ENCODE measurements at regions not wholly inside any gene's neighbourhood (a gene's known extent, or its start where the extent isn't known, plus 50 kb on each side); places are given as distances from the start of the nearest gene placed in this dataset.
"Not testable (repeated sequence)": the region's sequence is repeated elsewhere in the genome, so short reads cannot be mapped to it uniquely, and the experiment has no call there.

- peak; percentile 71 for TF ChIP-seq CTCF (IDR thresholded peaks at IDR 0.05)
- H3K4me3 Mint-ChIP-seq, result no peak overlapping the region
- no peaks in the 10 kb centered on the region for H3K27me3 Mint-ChIP-seq (ENCODE audit: insufficient read depth)
Observed at GRCh38 chr14:59018978-59019377, 169.5 kb upstream of the DAAM1 start.

GRCh38 chr14:59020382-59020781 is 168.1 kb upstream of the DAAM1 start:
- peak; percentile 41 for DNase-seq
- TF ChIP-seq CTCF (IDR thresholded peaks at IDR 0.05), result peak; percentile 73
- H3K36me3 Mint-ChIP-seq (ENCODE audit: low read depth), result no peaks in the 10 kb centered on the region
- H3K27me3 Mint-ChIP-seq (ENCODE audit: insufficient read depth), result no peaks in the 10 kb centered on the region
- no peaks in the 10 kb centered on the region for H3K9me3 Mint-ChIP-seq
- no peak overlapping the region for H3K27ac Mint-ChIP-seq
- peaks cover 8% of the 10 kb centered on the region for H3K4me1 Mint-ChIP-seq (ENCODE audit: low read depth)
- H3K4me3 Mint-ChIP-seq, result no peak overlapping the region

More at GRCh38 chr14:59018978-59019377, 169.5 kb upstream of the DAAM1 start:
- H3K36me3 Mint-ChIP-seq (ENCODE audit: low read depth), result no peaks in the 10 kb centered on the region
- no peaks in the 10 kb centered on the region for H3K9me3 Mint-ChIP-seq
- no peak overlapping the region for H3K27ac Mint-ChIP-seq
- H3K4me1 Mint-ChIP-seq (ENCODE audit: low read depth), result peaks cover 9% of the 10 kb centered on the region
- no peak for DNase-seq

- TF ChIP-seq CTCF (IDR thresholded peaks at IDR 0.05), result peak; percentile 52; the same call in 1 of the 2 replicates
- H3K4me3 Mint-ChIP-seq, result no peak overlapping the region
- peaks cover 18% of the 10 kb centered on the region for H3K4me1 Mint-ChIP-seq (ENCODE audit: low read depth)
- no peak overlapping the region for H3K27ac Mint-ChIP-seq
- 0 out of 2 replicates have a peak, but pooled peaks cover 5% of the 10 kb centered on the region for H3K9me3 Mint-ChIP-seq
- DNase-seq, result no peak
- H3K27me3 Mint-ChIP-seq (ENCODE audit: insufficient read depth), result no peaks in the 10 kb centered on the region
- H3K36me3 Mint-ChIP-seq (ENCODE audit: low read depth), result peaks cover 6% of the 10 kb centered on the region
Observed at GRCh38 chr14:59022144-59022543, 166.3 kb upstream of the DAAM1 start.

GRCh38 chr14:59026081-59026480 is 162.4 kb upstream of the DAAM1 start:
- DNase-seq, result no peak
- H3K9me3 Mint-ChIP-seq, result 0 out of 2 replicates have a peak, but pooled peaks cover 5% of the 10 kb centered on the region
- H3K4me1 Mint-ChIP-seq (ENCODE audit: low read depth), result peaks cover 25% of the 10 kb centered on the region

GRCh38 chr14:59026640-59027039 is 161.8 kb upstream of the DAAM1 start:
- H3K9me3 Mint-ChIP-seq; H3K36me3 Mint-ChIP-seq (ENCODE audit: low read depth); H3K27me3 Mint-ChIP-seq (ENCODE audit: insufficient read depth); H3K4me3 Mint-ChIP-seq; H3K27ac Mint-ChIP-seq: not testable (repeated sequence)
- peak; percentile 38 for DNase-seq
- peaks cover 25% of the 10 kb centered on the region for H3K4me1 Mint-ChIP-seq (ENCODE audit: low read depth)

More at GRCh38 chr14:59026081-59026480, 162.4 kb upstream of the DAAM1 start:
- no peak for TF ChIP-seq CTCF (IDR thresholded peaks at IDR 0.05)
- Mint-ChIP-seq H3K4me3 (no peak overlapping the region), H3K27me3 (ENCODE audit: insufficient read depth) (no peaks in the 10 kb centered on the region; the same call in 1 of the 2 replicates), H3K36me3 (ENCODE audit: low read depth) (peaks cover 6% of the 10 kb centered on the region), H3K27ac (no peak overlapping the region)

GRCh38 chr14:59028476-59029202 is 159.8 kb upstream of the DAAM1 start:
- Mint-ChIP-seq H3K4me3 (peak overlapping the region; percentile 80), H3K9me3 (0 out of 2 replicates have a peak, but pooled peaks cover 5% of the 10 kb centered on the region), H3K27me3 (ENCODE audit: insufficient read depth) (no peaks in the 10 kb centered on the region; the same call in 1 of the 2 replicates), H3K4me1 (ENCODE audit: low read depth) (peaks cover 31% of the 10 kb centered on the region), H3K27ac (peak overlapping the region; percentile 53), H3K36me3 (ENCODE audit: low read depth) (peaks cover 6% of the 10 kb centered on the region)
- DNase-seq, result peak; percentile 98
- TF ChIP-seq CTCF (IDR thresholded peaks at IDR 0.05), result peak; percentile 89
